ENCODE measurements at regions not wholly inside any gene's neighbourhood (a gene's known extent, or its start where the extent isn't known, plus 50 kb on each side); places are given as distances from the start of the nearest gene placed in this dataset.

DNA sequence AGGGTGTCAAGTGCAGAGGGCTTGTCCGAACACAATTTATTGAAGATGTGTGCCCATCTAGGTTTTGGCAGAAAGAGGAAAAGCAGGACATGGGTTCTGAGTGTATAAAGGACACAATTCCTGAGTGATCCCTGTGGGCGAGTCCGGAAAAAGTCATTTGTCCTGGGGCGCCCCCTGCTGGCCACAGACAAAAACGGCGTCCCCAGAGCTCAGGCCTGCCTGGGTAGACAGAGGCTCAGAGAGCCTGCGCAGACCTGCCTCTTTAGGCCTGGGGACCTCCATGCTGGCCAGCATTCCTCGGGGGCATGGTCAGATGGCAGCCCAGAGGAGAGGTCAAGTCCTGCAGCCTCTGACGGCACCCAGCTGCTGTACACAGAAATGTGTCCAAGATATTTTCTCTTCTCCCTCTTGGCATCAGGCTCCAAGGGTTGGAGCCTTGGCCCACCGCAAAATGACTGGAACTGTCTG lies 65.5 kb upstream of the LRP8 start (continued):
- TF ChIP-seq SMAD1 (IDR thresholded peaks at IDR 0.05; ENCODE audit: low read depth, low read length, partially characterized antibody) (peak; percentile 26), ELK1 (CRISPR knock-in tag; IDR thresholded peaks at IDR 0.05) (no peak), DNMT1 (IDR thresholded peaks at IDR 0.05) (no peak), CCNT2 (IDR thresholded peaks at IDR 0.05; ENCODE audit: borderline replicate concordance, extremely low read depth, insufficient read length, low read depth, low read length) (no peak), DMBX1 (CRISPR knock-in tag; IDR thresholded peaks at IDR 0.05; ENCODE audit: borderline replicate concordance) (no peak), RAD21 (CRISPR knock-in tag; conservative IDR thresholded peaks at IDR 0.05 in 1 of 2, IDR thresholded peaks at IDR 0.05 in 1 of 2) (peak; percentile 96 to 99), CREBBP (IDR thresholded peaks at IDR 0.05; ENCODE audit: low read depth, low read length) (no peak), L3MBTL2 (IDR thresholded peaks at IDR 0.05) (peak; percentile 19; the same call in 1 of the 2 replicates)
- TF ChIP-seq, protein P1, sequence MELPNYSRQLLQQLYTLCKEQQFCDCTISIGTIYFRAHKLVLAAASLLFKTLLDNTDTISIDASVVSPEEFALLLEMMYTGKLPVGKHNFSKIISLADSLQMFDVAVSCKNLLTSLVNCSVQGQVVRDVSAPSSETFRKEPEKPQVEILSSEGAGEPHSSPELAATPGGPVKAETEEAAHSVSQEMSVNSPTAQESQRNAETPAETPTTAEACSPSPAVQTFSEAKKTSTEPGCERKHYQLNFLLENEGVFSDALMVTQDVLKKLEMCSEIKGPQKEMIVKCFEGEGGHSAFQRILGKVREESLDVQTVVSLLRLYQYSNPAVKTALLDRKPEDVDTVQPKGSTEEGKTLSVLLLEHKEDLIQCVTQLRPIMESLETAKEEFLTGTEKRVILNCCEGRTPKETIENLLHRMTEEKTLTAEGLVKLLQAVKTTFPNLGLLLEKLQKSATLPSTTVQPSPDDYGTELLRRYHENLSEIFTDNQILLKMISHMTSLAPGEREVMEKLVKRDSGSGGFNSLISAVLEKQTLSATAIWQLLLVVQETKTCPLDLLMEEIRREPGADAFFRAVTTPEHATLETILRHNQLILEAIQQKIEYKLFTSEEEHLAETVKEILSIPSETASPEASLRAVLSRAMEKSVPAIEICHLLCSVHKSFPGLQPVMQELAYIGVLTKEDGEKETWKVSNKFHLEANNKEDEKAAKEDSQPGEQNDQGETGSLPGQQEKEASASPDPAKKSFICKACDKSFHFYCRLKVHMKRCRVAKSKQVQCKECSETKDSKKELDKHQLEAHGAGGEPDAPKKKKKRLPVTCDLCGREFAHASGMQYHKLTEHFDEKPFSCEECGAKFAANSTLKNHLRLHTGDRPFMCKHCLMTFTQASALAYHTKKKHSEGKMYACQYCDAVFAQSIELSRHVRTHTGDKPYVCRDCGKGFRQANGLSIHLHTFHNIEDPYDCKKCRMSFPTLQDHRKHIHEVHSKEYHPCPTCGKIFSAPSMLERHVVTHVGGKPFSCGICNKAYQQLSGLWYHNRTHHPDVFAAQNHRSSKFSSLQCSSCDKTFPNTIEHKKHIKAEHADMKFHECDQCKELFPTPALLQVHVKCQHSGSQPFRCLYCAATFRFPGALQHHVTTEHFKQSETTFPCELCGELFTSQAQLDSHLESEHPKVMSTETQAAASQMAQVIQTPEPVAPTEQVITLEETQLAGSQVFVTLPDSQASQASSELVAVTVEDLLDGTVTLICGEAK (IDR thresholded peaks at IDR 0.05): peak; percentile 74
- TF ChIP-seq, protein P1 (CRISPR knock-in tag; IDR thresholded peaks at IDR 0.05): no peak
- TF ChIP-seq, protein P2, sequence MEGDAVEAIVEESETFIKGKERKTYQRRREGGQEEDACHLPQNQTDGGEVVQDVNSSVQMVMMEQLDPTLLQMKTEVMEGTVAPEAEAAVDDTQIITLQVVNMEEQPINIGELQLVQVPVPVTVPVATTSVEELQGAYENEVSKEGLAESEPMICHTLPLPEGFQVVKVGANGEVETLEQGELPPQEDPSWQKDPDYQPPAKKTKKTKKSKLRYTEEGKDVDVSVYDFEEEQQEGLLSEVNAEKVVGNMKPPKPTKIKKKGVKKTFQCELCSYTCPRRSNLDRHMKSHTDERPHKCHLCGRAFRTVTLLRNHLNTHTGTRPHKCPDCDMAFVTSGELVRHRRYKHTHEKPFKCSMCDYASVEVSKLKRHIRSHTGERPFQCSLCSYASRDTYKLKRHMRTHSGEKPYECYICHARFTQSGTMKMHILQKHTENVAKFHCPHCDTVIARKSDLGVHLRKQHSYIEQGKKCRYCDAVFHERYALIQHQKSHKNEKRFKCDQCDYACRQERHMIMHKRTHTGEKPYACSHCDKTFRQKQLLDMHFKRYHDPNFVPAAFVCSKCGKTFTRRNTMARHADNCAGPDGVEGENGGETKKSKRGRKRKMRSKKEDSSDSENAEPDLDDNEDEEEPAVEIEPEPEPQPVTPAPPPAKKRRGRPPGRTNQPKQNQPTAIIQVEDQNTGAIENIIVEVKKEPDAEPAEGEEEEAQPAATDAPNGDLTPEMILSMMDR (IDR thresholded peaks at IDR 0.05 in 2 of 3, conservative IDR thresholded peaks at IDR 0.05 in 1 of 3; ENCODE audit: insufficient read depth in 2 of 3, low read depth in 1 of 3, low read length in 3 of 3): peak; percentile 92 to 97 (median 97)
